HL-60 (cell line): ENCODE measurements at regions not wholly inside any gene's neighbourhood (a gene's known extent, or its start where the extent isn't known, plus 50 kb on each side); places are given as distances from the start of the nearest gene placed in this dataset.

Source experiments
- DNase-seq, 2 experiments: peaks; one replicate each; pipeline ENCODE4 v3.0.0-alpha.2; 2010 to 2020; ENCODE audit warnings: low read depth in 1 of 2, low spot score in 1 of 2
- H3K27ac ChIP-seq: fragments of 250-450 bp; sonication (Bioruptor Pico); replicated peaks from 2 replicates; pipeline ENCODE4 v1.5.1; 2020; ENCODE audit warnings: mild to moderate bottlenecking, moderate library complexity
- H3K27me3 ChIP-seq: fragments of 250-450 bp; sonication (Bioruptor Pico); 2 replicates; pipeline ENCODE4 v1.5.1; 2021; ENCODE audit warnings: mild to moderate bottlenecking, moderate library complexity; ENCODE audit not compliant: insufficient read depth, poor library complexity, severe bottlenecking
- H3K4me3 ChIP-seq: replicated peaks from 2 replicates; pipeline ENCODE4 v1.5.1; 2011; ENCODE audit warnings: mild to moderate bottlenecking, control low read depth, low read length; ENCODE audit not compliant: insufficient read depth
- CTCF ChIP-seq: IDR thresholded peaks from one replicate; pipeline ENCODE4 v1.5.1; 2011; ENCODE audit warnings: low read length, control low read depth, inconsistent platforms; ENCODE audit not compliant: insufficient read depth
- GABPA ChIP-seq: IDR thresholded peaks from 2 replicates; pipeline ENCODE4 v1.6.1; 2012; ENCODE audit warnings: low read depth
- POLR2AphosphoS5 ChIP-seq: IDR thresholded peaks from 2 replicates; pipeline ENCODE4 v1.6.1; 2012; ENCODE audit warnings: low read depth
- REST ChIP-seq: IDR thresholded peaks from 2 replicates; pipeline ENCODE4 v1.6.1; 2012; ENCODE audit warnings: low read depth; ENCODE audit not compliant: insufficient replicate concordance
- SPI1 ChIP-seq: IDR thresholded peaks from 2 replicates; pipeline ENCODE4 v1.6.1; 2012; ENCODE audit warnings: low read depth, mild to moderate bottlenecking, borderline replicate concordance

- TF ChIP-seq CTCF (no peak), REST (no peak), SPI1 (no peak), GABPA (no peak), POLR2AphosphoS5 (no peak)
- Histone ChIP-seq H3K4me3 (no peak overlapping the region), H3K27me3 (peaks cover 2% of the 10 kb centered on the region), H3K27ac (no peak overlapping the region)
- no peak for DNase-seq
Measured at GRCh38 chr12:105841840-105842239, 296.9 kb downstream of the NUAK1 start.

GRCh38 chr12:105843561-105843960 is 295.2 kb downstream of the NUAK1 start:
- no peak overlapping the region for H3K27ac ChIP-seq
- H3K27me3 ChIP-seq: peaks cover 2% of the 10 kb centered on the region
- H3K4me3 ChIP-seq: no peak overlapping the region
- TF ChIP-seq POLR2AphosphoS5 (no peak), GABPA (no peak), CTCF (no peak), SPI1 (no peak), REST (no peak)
- no peak for DNase-seq

- no peak for TF ChIP-seq GABPA
- TF ChIP-seq POLR2AphosphoS5: no peak
- no peak for TF ChIP-seq SPI1
- TF ChIP-seq CTCF: no peak
- H3K27me3 ChIP-seq: peaks cover 2% of the 10 kb centered on the region
- H3K4me3 ChIP-seq: no peak overlapping the region
- DNase-seq: no peak
- H3K27ac ChIP-seq: no peak overlapping the region
Measured at GRCh38 chr12:105843986-105844760, 294.6 kb downstream of the NUAK1 start.
